HEK293T (cell line): ENCODE measurements at regions not wholly inside any gene's neighbourhood (a gene's known extent, or its start where the extent isn't known, plus 50 kb on each side); places are given as distances from the start of the nearest gene placed in this dataset.

Experiments
- CTCF ChIA-PET: fragments of 350-600 bp; formaldehyde crosslinking; extraction: SDS; loops from one replicate; lab custom pipeline; 2021; ENCODE audit warnings: antibody characterized with exemption, inconsistent platforms; lab: Yijun Ruan, JAX
- POLR2A ChIA-PET: fragments of 350-600 bp; formaldehyde crosslinking; extraction: SDS; loops from one replicate; lab custom pipeline; 2020; ENCODE audit warnings: antibody characterized with exemption, inconsistent platforms; lab: Yijun Ruan, JAX
- DNase-seq: peaks from one replicate; pipeline ENCODE4 v3.0.0; 2012; ENCODE audit warnings: mixed read lengths; ENCODE audit errors: extremely low spot score
- ARNT ChIP-seq: fragments of 450-650 bp; IDR thresholded peaks from 2 replicates; pipeline ENCODE4 v1.6.1; 2017; ENCODE audit warnings: mild to moderate bottlenecking
- BHLHE40 ChIP-seq: fragments of 450-650 bp; IDR thresholded peaks from 2 replicates; pipeline ENCODE4 v1.6.1; 2016; ENCODE audit warnings: mild to moderate bottlenecking, moderate library complexity, borderline replicate concordance
- CTBP1 ChIP-seq: fragments of 450-650 bp; IDR thresholded peaks from 2 replicates; pipeline ENCODE4 v1.6.1; 2016; ENCODE audit warnings: borderline replicate concordance
- ELF4 ChIP-seq: fragments of 450-650 bp; IDR thresholded peaks from 2 replicates; pipeline ENCODE4 v1.6.1; 2017; ENCODE audit warnings: antibody characterized with exemption
- FOXA1 ChIP-seq: fragments of 450-650 bp; IDR thresholded peaks from 2 replicates; pipeline ENCODE4 v1.6.1; 2016; ENCODE audit warnings: mild to moderate bottlenecking
- FOXK2 ChIP-seq: fragments of 450-650 bp; IDR thresholded peaks from 2 replicates; pipeline ENCODE4 v1.6.1; 2016; ENCODE audit warnings: mild to moderate bottlenecking
- FOXM1 ChIP-seq: fragments of 450-650 bp; IDR thresholded peaks from 2 replicates; pipeline ENCODE4 v1.6.1; 2017; ENCODE audit warnings: mild to moderate bottlenecking, borderline replicate concordance
- HDGF ChIP-seq: fragments of 450-650 bp; IDR thresholded peaks from 2 replicates; pipeline ENCODE4 v1.6.1; 2017; ENCODE audit warnings: antibody characterized with exemption, borderline replicate concordance
- L3MBTL2 ChIP-seq: fragments of 450-650 bp; conservative IDR thresholded peaks from 2 replicates; pipeline ENCODE4 v1.6.1; 2016; ENCODE audit warnings: mild to moderate bottlenecking
- LEF1 ChIP-seq: fragments of 450-650 bp; IDR thresholded peaks from 2 replicates; pipeline ENCODE4 v1.6.1; 2017; ENCODE audit warnings: mild to moderate bottlenecking, borderline replicate concordance
- NFRKB ChIP-seq: fragments of 450-650 bp; IDR thresholded peaks from 2 replicates; pipeline ENCODE4 v1.6.1; 2016; ENCODE audit warnings: mild to moderate bottlenecking, moderate library complexity
- SP1 ChIP-seq: fragments of 450-650 bp; IDR thresholded peaks from 2 replicates; pipeline ENCODE4 v1.6.1; 2017
- SUZ12 ChIP-seq: fragments of 450-650 bp; IDR thresholded peaks from 2 replicates; pipeline ENCODE4 v1.6.1; 2016; ENCODE audit warnings: mild to moderate bottlenecking
- TARDBP ChIP-seq: fragments of 450-650 bp; IDR thresholded peaks from 2 replicates; pipeline ENCODE4 v1.6.1; 2016
- ZNF384 ChIP-seq: fragments of 450-650 bp; IDR thresholded peaks from 2 replicates; pipeline ENCODE4 v1.6.1; 2016
- TF ChIP-seq, protein P1 (sequence below): fragments of 450-650 bp; IDR thresholded peaks from 2 replicates; pipeline ENCODE4 v1.6.1; 2016

DNA sequence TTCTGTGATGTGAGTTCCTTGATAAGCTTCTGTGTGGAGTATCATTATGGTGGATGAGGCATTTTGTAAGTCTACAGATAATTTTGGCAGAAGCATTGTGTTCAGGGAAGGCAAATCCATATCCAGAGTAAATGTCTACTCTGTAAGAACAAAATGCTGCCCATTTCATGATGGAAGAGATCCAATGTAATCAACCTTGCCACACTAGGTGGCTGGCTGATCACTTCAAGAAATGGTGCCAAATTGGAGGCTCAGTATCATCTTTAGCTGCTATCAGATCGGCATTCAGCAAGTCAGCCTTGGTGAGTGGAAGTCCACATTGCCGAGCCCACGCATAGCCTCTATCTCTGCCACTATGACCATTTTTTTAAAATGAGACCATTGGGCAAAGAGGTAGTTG lies 565.8 kb upstream of the USP24 start:
- TF ChIP-seq HDGF (no peak), SUZ12 (no peak), BHLHE40 (no peak), FOXK2 (no peak), TARDBP (no peak), SP1 (no peak), NFRKB (no peak), FOXA1 (no peak), ZNF384 (no peak), L3MBTL2 (no peak), ELF4 (no peak)
- TF ChIP-seq, protein P1, sequence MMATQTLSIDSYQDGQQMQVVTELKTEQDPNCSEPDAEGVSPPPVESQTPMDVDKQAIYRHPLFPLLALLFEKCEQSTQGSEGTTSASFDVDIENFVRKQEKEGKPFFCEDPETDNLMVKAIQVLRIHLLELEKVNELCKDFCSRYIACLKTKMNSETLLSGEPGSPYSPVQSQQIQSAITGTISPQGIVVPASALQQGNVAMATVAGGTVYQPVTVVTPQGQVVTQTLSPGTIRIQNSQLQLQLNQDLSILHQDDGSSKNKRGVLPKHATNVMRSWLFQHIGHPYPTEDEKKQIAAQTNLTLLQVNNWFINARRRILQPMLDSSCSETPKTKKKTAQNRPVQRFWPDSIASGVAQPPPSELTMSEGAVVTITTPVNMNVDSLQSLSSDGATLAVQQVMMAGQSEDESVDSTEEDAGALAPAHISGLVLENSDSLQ: no peak
- POLR2A ChIA-PET: no interaction called here
- CTCF ChIA-PET: no interaction called here
- no peak for DNase-seq

DNA sequence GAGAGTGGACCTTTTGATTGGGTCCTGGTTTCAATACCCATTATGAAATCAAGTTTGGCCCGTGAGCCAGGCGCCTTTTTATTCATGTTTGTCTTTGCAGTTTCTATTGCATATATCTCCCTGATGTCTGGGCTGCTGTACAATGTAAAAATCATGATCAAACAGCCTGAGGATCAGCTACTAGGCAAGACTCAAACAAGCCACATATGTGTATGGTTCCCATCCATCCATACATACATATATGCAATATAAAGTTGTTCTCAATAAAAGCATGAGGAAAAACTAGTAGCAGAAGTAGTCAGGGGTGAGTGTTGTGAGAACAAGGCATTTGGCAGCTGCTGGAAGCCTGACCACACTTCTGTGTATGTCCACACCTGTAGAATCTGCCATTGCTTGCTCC lies 562.4 kb upstream of the USP24 start:
- TF ChIP-seq SP1 (no peak), SUZ12 (no peak), L3MBTL2 (no peak), NFRKB (no peak), ZNF384 (no peak), HDGF (no peak), CTBP1 (no peak), FOXK2 (no peak), ELF4 (no peak), BHLHE40 (no peak), FOXA1 (no peak), TARDBP (no peak), ARNT (no peak)
- TF ChIP-seq, protein P1: no peak
- DNase-seq: no peak
- ChIA-PET POLR2A (no interaction called here), CTCF (no interaction called here)

DNA sequence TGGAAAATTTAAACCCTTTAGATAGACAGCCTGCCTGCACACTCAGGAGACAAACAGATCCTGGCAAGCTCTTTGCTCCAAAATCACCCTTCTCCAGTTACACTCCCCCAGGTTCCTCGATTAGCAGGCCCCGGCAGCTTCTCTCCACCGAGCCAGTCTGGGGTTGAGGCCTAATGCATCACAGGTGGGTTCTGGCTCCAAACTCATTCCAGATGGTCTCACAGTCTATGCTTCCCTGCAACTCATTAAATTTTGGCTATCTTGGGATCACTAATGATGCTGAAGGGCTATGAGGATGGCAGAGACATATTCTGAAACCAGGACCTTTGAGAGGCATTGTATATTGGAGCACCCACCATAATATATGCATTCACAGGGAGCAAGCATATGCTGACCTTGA lies 559.8 kb upstream of the USP24 start:
- POLR2A ChIA-PET: no interaction called here

DNA sequence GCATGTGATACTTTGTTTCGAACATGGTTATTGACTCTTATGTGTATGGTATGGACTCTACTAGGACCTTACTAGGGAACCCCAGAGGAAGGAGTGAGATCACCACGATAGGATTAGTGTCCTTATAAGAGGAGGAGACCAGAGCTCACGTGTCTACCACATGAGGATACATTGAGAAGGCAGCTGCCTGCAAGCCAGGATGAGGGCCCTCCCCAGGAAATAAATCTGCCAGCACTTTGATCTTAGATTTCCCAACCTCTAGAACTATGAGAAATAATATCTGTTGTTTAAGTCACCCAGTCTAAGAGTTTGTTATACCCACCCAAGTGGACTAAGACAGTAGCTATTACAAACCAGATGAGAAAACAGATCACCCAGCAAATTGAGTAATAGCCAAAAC lies 559.3 kb upstream of the USP24 start:
- POLR2A ChIA-PET: no interaction called here
- no peak for TF ChIP-seq TARDBP
- no peak for TF ChIP-seq SUZ12
- TF ChIP-seq L3MBTL2: no peak
- TF ChIP-seq ELF4: no peak
- TF ChIP-seq, protein P1: no peak
- no peak for TF ChIP-seq CTBP1
- no peak for TF ChIP-seq LEF1
- TF ChIP-seq BHLHE40: no peak
- no peak for TF ChIP-seq FOXM1
- TF ChIP-seq ARNT: no peak
- no peak for TF ChIP-seq SP1
- CTCF ChIA-PET: no interaction called here
- DNase-seq: no peak

More for the DNA sequence above, 559.8 kb upstream of the USP24 start:
- no peak for DNase-seq
- CTCF ChIA-PET: no interaction called here
- no peak for TF ChIP-seq SP1
- TF ChIP-seq HDGF: no peak
- no peak for TF ChIP-seq ELF4
- no peak for TF ChIP-seq ARNT
- TF ChIP-seq ZNF384: no peak
- no peak for TF ChIP-seq LEF1
- TF ChIP-seq L3MBTL2: no peak
- no peak for TF ChIP-seq BHLHE40
- no peak for TF ChIP-seq FOXK2
- TF ChIP-seq TARDBP: no peak
- TF ChIP-seq NFRKB: no peak
- no peak for TF ChIP-seq FOXA1
- TF ChIP-seq SUZ12: no peak
- TF ChIP-seq FOXM1: no peak
- TF ChIP-seq CTBP1: no peak
- TF ChIP-seq, protein P1: no peak

DNA sequence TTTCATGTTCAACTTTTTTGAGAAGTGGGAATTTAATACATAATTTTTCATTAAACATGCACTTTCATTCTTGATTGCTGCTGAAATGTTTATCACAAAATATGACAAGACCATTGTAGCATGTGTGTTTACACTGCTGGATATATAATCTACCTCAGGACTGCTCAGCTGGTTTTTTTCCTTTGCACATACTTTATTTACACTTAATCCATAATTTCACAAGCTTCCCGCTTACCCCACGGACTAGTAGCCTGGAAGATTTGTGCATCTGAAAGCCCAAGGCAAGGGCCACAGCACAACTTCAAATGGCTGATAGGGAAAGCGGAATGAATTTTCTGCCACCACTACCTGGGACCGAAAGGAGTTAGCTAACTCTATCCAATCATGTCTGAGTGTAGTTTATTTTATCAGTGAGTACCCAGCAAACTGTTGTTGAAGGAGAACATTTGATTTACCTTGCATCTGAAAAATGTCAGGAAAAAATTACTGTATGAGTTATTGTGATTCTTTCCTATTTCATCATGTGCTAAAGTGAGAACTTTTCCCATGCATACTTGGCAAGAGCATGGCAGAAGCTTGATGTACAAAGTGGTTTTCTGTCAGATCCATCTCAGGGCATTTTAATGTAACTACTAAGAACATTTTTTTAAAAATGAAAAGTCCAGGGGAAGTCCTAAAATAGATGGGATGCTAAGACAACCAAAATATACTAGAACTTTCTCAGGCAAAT lies 558.2 kb upstream of the USP24 start:
- ChIA-PET CTCF (interaction anchor here (0.6 kb wide), 1 partner anchor 105 kb away, joined by 3 read pairs; no protein-coding TSS in a partner anchor), POLR2A (no interaction called here)
- no peak for TF ChIP-seq TARDBP
- no peak for TF ChIP-seq HDGF
- no peak for DNase-seq

DNA sequence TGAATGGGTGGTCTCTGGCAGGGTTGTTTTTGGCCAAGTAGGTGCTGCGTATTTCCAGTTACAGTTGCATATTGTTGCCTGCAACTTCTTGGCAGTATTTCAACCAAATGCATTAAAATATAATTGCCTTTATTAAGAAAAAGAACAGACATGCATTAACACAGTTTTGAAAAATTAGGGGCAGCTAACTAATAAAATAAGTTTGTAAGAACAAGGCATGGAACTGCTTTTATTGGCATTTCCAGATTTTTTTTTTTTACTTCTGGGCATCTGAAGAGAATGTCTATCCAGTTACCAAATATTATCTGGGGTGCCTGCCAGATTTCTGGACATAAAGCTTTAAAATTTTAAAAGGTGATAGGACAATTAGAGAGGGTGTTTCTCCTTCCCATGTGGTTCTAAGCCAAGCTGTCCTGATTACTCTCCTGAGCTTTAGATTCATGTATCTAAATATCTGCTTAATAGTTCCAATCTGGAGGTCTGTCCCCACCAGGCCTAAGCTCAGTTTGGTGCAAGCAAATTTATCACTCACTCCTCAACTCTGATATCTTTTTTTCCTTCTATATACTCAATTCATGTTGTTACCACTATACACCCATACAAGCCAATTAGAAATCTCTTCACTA lies 553.3 kb upstream of the USP24 start:
- TF ChIP-seq ARNT (no peak), CTBP1 (no peak), FOXK2 (no peak), TARDBP (no peak), SUZ12 (no peak), NFRKB (no peak), LEF1 (no peak), FOXM1 (no peak), ELF4 (no peak), FOXA1 (no peak), L3MBTL2 (no peak), SP1 (no peak), ZNF384 (no peak)
- TF ChIP-seq, protein P1: no peak
- ChIA-PET CTCF (no interaction called here), POLR2A (no interaction called here)

More for the DNA sequence above, 553.3 kb upstream of the USP24 start:
- DNase-seq: no peak
